VCaP (cell line): ENCODE measurements at regions not wholly inside any gene's neighbourhood (a gene's known extent, or its start where the extent isn't known, plus 50 kb on each side); places are given as distances from the start of the nearest gene placed in this dataset.

Source experiments
- H3K27ac ChIP-seq: fragments of 450-650 bp; 2 replicates; pipeline ENCODE4 v1.5.1; 2017
- CTCF ChIP-seq: fragments of 450-650 bp; conservative IDR thresholded peaks from 2 replicates; pipeline ENCODE4 v1.5.1; 2017; ENCODE audit warnings: mild to moderate bottlenecking, moderate library complexity

GRCh38 chr16:64416216-64417005 is 705.5 kb downstream of the CDH11 start:
- no peak for TF ChIP-seq CTCF
- no peak overlapping the region for H3K27ac ChIP-seq

GRCh38 chr16:64412578-64413280 is 709.1 kb downstream of the CDH11 start:
- H3K27ac ChIP-seq, result no peak overlapping the region
- TF ChIP-seq CTCF, result no peak

- H3K27ac ChIP-seq, result no peak overlapping the region
- TF ChIP-seq CTCF, result no peak
These were observed 711.6 kb downstream of the CDH11 start for GRCh38 chr16:64410306-64410705.

GRCh38 chr16:64409783-64410210 is 712.1 kb downstream of the CDH11 start:
- no peak overlapping the region for H3K27ac ChIP-seq
- TF ChIP-seq CTCF, result no peak

GRCh38 chr16:64408699-64409098 is 713.2 kb downstream of the CDH11 start:
- H3K27ac ChIP-seq, result no peak overlapping the region

GRCh38 chr16:64406770-64407181 is 715.1 kb downstream of the CDH11 start:
- no peak overlapping the region for H3K27ac ChIP-seq
- no peak for TF ChIP-seq CTCF

More at GRCh38 chr16:64408699-64409098, 713.2 kb downstream of the CDH11 start:
- TF ChIP-seq CTCF, result no peak

GRCh38 chr16:64403352-64403751 is 718.5 kb downstream of the CDH11 start:
- TF ChIP-seq CTCF, result no peak
- no peak overlapping the region for H3K27ac ChIP-seq
